Breast epithelium (tissue), 3 donors: ENCODE measurements at regions not wholly inside any gene's neighbourhood (a gene's known extent, or its start where the extent isn't known, plus 50 kb on each side); places are given as distances from the start of the nearest gene placed in this dataset.

Experiments used
- POLR2A ChIP-seq: fragments of 450-650 bp; IDR thresholded peaks from one replicate; pipeline ENCODE4 v1.6.1; 2016; ENCODE audit warnings: antibody characterized with exemption, mild to moderate bottlenecking, moderate library complexity
- POLR2AphosphoS5 ChIP-seq, 3 donors: sonication (generic); formaldehyde crosslinking; IDR thresholded peaks; one replicate each; pipeline ENCODE4 v1.6.1; 2017; ENCODE audit warnings: antibody characterized with exemption in 3 of 3
- TF ChIP-seq, protein P1 (sequence below), 3 donors: fragments of 450-650 bp; IDR thresholded peaks; one replicate each; pipeline ENCODE4 v1.5.1; 2016 to 2017; ENCODE audit warnings: antibody characterized with exemption in 3 of 3, mild to moderate bottlenecking in 3 of 3, moderate library complexity in 3 of 3

DNA sequence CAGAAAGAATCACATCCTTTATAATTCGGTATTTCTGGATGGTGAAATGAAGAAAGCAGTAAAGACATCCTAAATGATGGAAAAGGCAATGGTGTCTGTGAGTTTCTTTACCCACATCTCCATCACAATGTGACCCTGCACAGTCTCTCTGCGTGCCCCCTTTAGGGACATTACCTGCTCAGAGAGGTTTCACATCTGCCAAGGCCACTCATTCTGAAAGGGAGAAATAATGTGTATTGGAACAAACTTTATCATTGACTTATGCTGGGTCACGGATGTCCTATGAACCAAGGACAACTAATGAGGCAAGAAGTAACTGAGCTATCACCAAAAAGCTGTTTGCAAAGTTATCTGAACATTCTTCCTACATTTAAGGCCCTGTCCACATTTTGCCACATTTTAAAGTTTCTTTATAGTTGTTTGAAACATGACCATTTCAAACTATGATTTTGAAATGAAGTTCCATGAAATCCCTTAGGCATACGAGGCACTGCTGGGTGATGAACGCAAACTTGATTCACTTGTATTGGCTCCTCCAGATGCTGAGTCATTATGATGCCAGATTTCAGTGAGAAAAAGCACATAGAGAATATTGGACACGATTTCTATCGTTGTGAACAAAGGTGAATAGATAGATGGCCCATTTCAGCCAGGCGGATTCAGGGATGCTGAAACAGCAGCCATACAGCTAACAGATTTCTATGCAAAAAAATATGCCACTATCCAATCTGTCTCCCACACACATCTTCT, 63.5 kb upstream of the HMGB1 start:
- TF ChIP-seq POLR2A (no peak), POLR2AphosphoS5 (IDR thresholded peaks at IDR 0.05) (no peak)
- TF ChIP-seq, protein P1, sequence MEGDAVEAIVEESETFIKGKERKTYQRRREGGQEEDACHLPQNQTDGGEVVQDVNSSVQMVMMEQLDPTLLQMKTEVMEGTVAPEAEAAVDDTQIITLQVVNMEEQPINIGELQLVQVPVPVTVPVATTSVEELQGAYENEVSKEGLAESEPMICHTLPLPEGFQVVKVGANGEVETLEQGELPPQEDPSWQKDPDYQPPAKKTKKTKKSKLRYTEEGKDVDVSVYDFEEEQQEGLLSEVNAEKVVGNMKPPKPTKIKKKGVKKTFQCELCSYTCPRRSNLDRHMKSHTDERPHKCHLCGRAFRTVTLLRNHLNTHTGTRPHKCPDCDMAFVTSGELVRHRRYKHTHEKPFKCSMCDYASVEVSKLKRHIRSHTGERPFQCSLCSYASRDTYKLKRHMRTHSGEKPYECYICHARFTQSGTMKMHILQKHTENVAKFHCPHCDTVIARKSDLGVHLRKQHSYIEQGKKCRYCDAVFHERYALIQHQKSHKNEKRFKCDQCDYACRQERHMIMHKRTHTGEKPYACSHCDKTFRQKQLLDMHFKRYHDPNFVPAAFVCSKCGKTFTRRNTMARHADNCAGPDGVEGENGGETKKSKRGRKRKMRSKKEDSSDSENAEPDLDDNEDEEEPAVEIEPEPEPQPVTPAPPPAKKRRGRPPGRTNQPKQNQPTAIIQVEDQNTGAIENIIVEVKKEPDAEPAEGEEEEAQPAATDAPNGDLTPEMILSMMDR (IDR thresholded peaks at IDR 0.05) = no peak
